GM11168 (cell line): ENCODE measurements at regions not wholly inside any gene's neighbourhood (a gene's known extent, or its start where the extent isn't known, plus 50 kb on each side); places are given as distances from the start of the nearest gene placed in this dataset.

ENCODE experiments used
- in situ Hi-C: fragments of 300-500 bp; cut with MboI; formaldehyde crosslinking; loops from one replicate; pipeline ENCODE4 v1.12.0; 2022; ENCODE audit warnings: low sequenced_read_pairs; ENCODE audit not compliant: unreplicated experiment

- in situ Hi-C loops, result no loop called here
Observed at GRCh38 chr10:123512901-123513775, 153.0 kb upstream of the GPR26 start.

- in situ Hi-C loops, result no loop called here
Observed at GRCh38 chr10:123513870-123514269, 152.3 kb upstream of the GPR26 start.

DNA sequence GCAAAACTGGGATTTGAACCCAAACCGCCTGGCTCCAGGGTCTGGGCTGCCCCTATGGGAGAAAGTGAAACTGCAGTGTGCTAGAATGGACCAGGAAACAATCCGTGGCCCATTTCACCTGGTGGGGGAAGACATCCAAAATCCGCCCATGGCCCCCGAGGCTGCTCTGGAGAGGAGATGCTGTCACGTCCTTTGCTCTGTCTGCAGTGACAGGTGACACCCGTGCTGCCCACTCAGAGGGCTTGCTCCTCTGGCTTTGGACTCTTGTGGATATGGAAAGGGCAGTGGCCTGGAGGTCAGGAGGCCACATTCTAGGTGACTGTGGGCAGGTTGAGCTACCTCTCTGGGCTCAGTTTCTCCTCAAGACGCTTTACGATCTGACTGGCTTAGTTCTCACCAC, 151.2 kb upstream of the GPR26 start:
- in situ Hi-C loops, result no loop called here

GRCh38 chr10:123515661-123516060, 150.5 kb upstream of the GPR26 start:
- in situ Hi-C loops, result no loop called here

- in situ Hi-C loops, result no loop called here
Observed at GRCh38 chr10:123516291-123516690, 149.9 kb upstream of the GPR26 start.

DNA sequence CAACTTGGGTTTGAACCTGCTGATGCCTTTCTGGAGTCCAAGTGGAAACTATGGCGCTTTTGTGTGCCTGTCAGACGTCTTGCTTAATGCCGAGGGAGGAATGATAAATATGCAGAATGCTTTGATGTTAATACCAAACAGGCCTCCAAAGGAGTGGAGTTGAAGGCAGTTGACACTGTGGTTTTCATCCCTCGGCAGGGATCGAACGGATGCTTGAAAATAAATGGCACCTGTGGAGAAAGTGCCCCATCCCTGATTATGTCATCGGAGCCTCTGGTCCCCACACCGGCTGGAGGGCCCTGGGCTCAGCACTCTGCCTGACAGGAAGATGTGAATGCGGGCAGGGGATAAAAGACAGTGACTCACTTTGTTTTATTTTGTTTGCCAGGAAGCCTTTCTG, 148.7 kb upstream of the GPR26 start:
- in situ Hi-C loops, result no loop called here

DNA sequence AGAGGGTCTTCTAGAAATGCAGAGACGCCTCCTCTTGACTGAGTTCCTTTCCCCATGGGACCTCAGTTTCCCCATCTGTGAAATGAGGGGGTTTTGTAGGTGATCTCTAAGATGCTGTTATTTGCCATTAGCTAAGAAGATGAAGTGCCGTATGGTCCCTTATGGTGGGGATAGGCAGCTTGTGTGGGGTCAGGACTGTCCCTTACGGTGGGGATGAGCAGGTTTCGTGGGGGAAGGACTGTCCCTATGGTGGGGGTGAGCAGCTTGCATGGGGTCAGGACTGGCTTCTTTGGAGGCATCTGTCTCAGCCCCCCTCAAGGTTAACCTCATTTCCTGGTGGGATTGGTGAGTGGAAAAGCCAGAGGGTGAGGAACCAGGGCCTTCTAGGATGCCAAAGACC, 148.3 kb upstream of the GPR26 start:
- in situ Hi-C loops, result no loop called here

DNA sequence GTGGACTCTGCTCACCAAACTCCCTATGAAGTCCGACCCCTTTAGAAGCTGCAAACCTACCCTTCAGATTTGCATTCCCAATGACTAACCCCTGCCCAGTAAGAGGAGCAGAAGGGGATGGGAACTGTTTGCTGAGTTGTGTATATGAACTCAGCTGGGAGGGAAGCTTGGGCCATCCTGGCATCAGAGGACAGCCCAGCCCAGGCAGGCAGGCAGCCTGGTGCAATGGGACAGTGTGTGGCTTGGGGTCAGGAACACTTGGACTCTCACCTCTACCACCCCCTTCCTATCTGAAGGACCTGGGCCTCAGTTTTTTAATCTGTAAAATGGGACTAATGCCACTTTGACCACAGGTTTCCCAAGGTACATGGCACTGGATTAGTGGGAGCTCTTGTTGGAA, 147.4 kb upstream of the GPR26 start:
- in situ Hi-C loops, result no loop called here

GRCh38 chr10:123519861-123520260, 146.3 kb upstream of the GPR26 start:
- in situ Hi-C loops, result no loop called here

- in situ Hi-C loops, result no loop called here
Observed at GRCh38 chr10:123521076-123521475, 145.1 kb upstream of the GPR26 start.

DNA sequence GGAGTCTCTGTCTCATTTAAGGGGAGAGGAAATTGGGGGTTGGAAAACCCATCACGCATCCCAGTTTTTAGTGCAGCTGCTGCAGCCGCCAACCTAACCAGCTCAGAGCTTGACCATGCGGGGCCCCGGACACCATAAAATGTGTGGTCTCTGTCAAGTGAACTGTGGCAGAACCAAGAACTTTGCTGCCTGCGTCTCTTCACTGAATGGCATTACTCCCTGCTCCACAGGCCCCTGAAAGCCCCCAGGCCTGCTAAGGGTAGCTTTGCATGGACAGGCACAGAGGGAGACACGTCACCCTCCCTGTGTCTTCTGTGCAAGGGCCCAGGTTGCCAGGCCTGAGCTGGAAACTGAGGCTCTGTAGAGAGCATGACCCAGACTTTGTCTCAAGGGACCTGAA, 144.6 kb upstream of the GPR26 start:
- in situ Hi-C loops, result no loop called here

DNA sequence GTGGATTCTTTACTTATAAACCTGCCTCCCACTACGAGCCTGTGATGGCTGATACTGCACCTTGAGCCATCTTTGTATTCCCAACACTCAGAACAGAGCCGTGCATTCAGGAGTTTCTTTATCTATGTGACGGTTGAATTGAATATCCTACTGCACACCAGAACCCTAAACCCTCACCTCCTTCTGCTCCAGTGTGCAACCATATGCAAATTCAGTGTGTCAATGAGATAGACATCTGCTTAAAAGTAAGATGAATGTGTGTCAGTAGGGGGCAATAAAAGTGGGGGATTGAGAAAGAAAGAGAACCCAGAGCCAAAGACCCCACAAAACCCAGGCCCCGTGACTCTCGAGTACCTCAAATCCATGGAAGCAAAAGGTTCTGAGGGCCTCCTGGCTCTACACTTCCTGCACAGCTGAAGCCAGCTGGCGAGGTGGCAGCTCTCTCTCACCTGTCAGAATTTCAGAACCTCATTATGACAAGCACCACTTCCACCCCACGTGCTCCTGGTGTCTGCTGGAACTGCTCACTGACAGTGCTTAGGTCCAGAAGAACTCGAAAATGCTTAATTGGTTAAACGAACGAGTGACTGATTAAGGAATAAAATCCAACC, 143.3 kb upstream of the GPR26 start:
- in situ Hi-C loops, result no loop called here

DNA sequence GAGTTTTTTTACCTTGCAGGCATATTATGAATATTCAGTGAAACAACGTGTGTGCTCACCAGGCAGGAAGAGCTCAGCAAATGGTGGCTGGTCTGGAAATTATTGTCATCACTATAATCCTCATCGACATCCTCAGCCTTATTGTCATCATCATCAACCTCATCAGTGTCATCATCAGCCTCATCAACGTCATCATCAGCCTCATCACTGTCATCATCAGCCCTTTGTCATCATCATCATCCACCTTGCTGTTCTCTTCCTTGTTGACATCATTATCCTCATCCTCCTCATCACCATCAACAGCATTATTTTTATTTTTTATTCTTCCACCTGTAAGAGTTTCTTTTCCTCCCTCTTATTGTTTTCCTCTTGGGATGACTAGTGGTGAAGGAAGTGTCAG, 142.3 kb upstream of the GPR26 start:
- in situ Hi-C loops, result no loop called here

DNA sequence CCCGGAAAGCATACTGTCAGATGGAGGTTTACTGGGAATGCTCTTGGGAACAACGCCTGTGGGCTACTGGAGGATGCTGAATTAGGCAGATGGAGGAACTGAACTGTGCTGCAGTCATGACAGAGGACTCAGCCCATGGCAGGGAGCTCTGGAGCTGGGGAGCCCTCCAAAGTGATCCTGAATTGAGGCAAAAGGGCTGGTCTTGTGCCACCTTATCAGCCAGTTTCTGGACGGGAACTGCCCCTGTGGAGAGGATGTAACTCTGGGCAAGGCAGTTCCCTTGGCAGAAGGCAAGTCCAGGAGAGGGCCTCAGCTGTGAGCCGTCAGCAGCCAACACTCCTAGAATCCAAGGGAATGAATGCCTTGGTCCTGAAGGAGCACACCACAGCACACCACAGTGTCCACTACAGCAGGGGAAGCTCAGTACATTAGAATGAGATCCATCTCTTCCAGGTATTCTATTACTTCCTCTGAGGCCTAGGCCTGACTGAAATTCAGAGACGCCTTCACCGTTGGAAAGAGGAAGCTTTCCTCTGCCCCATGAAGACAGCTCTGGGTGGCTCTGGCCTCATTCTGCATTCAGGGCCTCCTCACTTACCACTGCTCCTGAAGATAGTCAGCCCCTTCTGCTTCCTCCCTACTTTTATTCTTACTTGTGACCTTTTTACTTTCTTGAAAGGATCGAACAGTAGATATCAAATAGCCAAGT, 139.6 kb upstream of the GPR26 start:
- in situ Hi-C loops, result no loop called here

- in situ Hi-C loops, result no loop called here
Observed at GRCh38 chr10:123527151-123527550, 139.0 kb upstream of the GPR26 start.

GRCh38 chr10:123529146-123529760, 136.9 kb upstream of the GPR26 start:
- in situ Hi-C loops, result no loop called here

GRCh38 chr10:123530166-123530870, 135.8 kb upstream of the GPR26 start:
- in situ Hi-C loops, result no loop called here

GRCh38 chr10:123535386-123535785, 130.8 kb upstream of the GPR26 start:
- in situ Hi-C loops, result no loop called here

GRCh38 chr10:123536176-123536845, 129.8 kb upstream of the GPR26 start:
- in situ Hi-C loops, result no loop called here
